Cardiac fibroblast (primary cell): ENCODE measurements at regions not wholly inside any gene's neighbourhood (a gene's known extent, or its start where the extent isn't known, plus 50 kb on each side); places are given as distances from the start of the nearest gene placed in this dataset.

Experiments used
- DNase-seq, 2 donors: peaks; one replicate each; pipeline versions ENCODE4 v3.0.0 to v3.0.0-alpha.2; 2010; ENCODE audit warnings: low read depth in 2 of 2
- H3K4me3 ChIP-seq, 2 donors: replicated peaks in 1 of 2; 1 replicate in 1 of 2; 2 replicates in 1 of 2; pipeline ENCODE4 v1.5.1; 2011; ENCODE audit warnings: low read depth in 2 of 2, low read length in 2 of 2, mild to moderate bottlenecking in 2 of 2, moderate library complexity in 1 of 2
- CTCF ChIP-seq: IDR thresholded peaks from one replicate; pipeline ENCODE4 v1.5.1; 2011; ENCODE audit warnings: low read depth, mild to moderate bottlenecking, low read length, inconsistent platforms

- DNase-seq, result no peak
- TF ChIP-seq CTCF, result no peak
Measured at GRCh38 chr2:65997961-65998360, 437.0 kb upstream of the MEIS1 start.

GRCh38 chr2:65992198-65992554, 442.7 kb upstream of the MEIS1 start:
- DNase-seq, result no peak
- H3K4me3 ChIP-seq, result no peak overlapping the region
- no peak for TF ChIP-seq CTCF

More at GRCh38 chr2:65997961-65998360, 437.0 kb upstream of the MEIS1 start:
- H3K4me3 ChIP-seq, result no peak overlapping the region

DNA sequence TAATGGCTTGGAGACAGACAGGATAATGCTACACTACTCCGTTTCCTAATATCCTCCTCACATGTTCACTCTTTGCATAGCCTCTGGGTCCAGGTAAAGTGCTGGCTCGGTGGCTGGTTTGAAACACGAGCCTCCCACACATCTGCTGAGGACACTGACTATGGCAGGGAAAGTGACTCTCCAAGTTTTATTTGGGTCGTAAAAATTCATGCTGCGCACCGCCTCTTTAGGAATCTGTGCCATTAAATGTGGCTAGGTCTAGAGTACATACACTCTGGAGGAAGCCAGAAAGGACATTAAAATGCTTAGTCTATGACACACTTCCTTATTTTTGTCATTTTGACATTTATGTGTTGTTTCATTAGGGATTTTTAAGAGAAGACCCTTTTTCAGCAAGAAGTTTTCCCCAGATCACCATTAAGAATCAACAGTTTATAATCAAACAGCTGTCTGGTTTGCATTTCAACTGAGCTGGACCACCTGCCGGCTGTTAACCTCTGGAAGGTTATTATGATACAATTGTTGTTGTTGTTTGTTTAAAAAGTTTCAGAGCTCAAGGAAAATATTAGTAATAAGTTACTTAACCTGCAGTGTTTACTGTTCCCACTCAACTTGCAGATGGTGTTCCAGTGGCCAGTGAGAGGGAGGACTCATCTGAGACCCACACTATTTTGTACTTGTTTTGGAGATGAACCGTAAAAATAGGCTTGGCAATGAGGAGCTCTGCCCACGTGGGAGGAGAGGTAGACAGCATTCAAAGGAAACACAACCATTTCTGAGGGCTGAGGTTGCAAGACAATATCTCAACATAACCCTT, 443.3 kb upstream of the MEIS1 start:
- no peak for TF ChIP-seq CTCF
- no peak overlapping the region for H3K4me3 ChIP-seq
- no peak for DNase-seq

- H3K4me3 ChIP-seq, result no peak overlapping the region
- no peak for TF ChIP-seq CTCF
- DNase-seq, result no peak
Measured at GRCh38 chr2:65985986-65986385, 448.9 kb upstream of the MEIS1 start.

DNA sequence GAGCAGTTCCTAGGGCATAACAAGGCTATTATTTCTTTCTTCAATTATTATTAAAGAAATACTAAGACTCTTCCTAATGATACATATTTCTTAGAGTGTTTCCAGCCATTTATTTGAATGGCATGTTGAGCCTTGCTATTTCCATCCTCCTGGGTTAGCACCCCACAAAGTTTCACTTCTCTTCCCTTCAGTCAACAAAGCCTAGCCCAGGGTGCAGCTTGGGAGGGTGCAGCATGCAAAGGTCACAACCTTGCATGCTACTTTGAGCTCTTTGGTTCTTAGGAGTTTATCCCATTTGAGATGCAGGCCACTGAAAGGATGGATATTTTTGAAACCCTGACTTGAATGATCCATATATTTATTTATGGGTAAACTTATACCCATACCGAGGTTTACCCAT, 454.4 kb upstream of the MEIS1 start:
- DNase-seq, result no peak
- H3K4me3 ChIP-seq, result no peak overlapping the region
- no peak for TF ChIP-seq CTCF

GRCh38 chr2:65979446-65979845, 455.5 kb upstream of the MEIS1 start:
- no peak overlapping the region for H3K4me3 ChIP-seq
- TF ChIP-seq CTCF, result no peak
- DNase-seq, result no peak

DNA sequence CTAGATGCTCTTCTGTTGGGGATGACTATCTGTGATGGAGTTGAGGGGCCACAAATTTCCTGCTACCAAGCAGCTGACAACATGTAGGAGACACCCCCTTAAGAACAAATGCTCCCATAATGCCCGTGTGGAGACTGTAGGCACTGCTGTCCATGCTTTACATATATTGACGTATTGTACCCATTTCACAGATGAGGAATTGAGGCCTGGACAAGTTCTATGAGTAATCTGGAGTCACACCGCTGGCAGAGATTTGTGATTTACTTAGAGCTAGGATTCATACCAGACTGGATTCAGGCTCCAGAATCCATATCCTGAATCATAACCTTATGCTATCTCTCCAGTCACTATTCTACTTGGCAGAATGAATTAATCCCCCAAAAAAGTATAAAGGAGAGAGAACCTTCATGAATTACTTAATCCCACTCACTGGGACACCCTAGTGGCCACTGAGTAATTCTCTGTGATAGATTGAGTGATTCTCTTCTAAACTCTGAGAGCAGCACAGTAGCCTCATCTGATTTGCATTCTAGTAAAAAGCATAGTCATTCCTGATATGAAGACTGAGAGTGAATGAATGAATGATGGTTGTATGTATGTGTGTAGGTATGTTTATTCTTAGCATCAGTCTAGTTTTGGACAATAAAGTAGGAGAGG, 460.7 kb upstream of the MEIS1 start:
- DNase-seq, result no peak
- TF ChIP-seq CTCF, result no peak

More for the DNA sequence above, 460.7 kb upstream of the MEIS1 start:
- no peak overlapping the region for H3K4me3 ChIP-seq
